ENCODE measurements at regions not wholly inside any gene's neighbourhood (a gene's known extent, or its start where the extent isn't known, plus 50 kb on each side); places are given as distances from the start of the nearest gene placed in this dataset.

DNA sequence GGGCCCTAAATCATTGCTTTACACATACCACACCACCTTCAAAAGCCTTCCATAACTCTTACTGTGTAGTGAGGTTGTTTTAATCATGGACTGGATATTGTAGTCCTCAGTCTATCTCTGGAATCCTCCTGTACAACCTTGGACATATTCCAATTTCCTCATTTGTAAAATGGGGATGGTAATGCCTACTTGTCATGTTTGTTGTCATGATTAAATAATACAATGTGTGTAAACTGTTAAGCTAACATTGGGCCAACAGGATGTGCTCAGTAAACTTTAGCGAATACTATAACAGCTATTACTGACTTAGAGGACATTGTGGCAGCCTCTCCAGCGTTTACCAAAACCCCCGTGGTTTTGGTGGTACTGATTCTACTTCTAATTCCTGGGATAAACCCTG lies 74.7 kb upstream of the PTPRM start:
- Mint-ChIP-seq H3K4me1 (no peaks in the 10 kb centered on the region), H3K27me3 (no peaks in the 10 kb centered on the region), H3K9me3 (no peaks in the 10 kb centered on the region), H3K36me3 (ENCODE audit: low read depth) (no peaks in the 10 kb centered on the region), H3K27ac (no peak overlapping the region), H3K4me3 (no peak overlapping the region)
- POLR2A ChIA-PET: no interaction called here
- CTCF ChIA-PET: no interaction called here
- no peak for DNase-seq

DNA sequence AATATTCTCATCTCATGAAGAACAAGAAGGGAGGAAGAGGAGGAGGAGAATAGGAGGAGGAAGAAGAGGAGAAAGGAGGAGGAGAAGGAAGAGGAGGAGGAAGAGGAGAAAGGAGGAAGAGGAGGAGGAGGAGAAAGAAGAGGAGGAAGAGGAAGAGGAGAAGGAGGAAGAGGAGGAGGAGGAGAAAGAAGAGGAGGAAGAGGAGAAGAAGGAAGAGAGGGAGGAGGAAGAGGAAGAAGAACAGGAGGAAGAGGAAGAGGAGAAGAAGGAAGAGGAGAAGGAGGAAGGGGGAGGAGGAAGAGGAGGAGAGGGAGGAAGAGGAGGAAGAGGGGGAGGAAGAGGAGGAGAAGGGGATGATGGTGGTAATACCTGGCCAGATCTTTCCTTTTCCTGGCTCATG lies 70.0 kb upstream of the PTPRM start:
- Mint-ChIP-seq H3K4me1 (no peaks in the 10 kb centered on the region), H3K9me3 (no peaks in the 10 kb centered on the region), H3K4me3 (no peak overlapping the region), H3K27ac (no peak overlapping the region), H3K27me3 (no peaks in the 10 kb centered on the region), H3K36me3 (ENCODE audit: low read depth) (no peaks in the 10 kb centered on the region)
- no peak for DNase-seq
- ChIA-PET CTCF (no interaction called here), POLR2A (no interaction called here)

DNA sequence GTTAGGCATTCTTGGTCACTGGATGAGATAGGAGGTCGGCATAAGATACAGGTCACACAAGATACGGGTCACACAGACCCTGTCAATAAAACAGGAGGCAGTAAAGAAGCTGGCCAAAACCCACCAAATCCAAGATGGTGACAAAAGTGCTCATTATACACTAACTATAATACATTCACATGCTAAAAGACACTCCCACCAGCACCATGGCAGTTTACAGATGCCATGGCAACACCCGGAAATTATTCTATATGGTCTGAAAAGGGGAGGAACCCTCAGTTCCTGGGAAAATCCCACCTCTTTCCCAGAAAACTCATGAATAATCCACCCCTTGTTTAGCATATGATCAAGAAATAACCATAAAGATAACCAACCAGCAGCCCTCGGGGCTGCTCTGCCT lies 56.0 kb upstream of the PTPRM start:
- Mint-ChIP-seq H3K9me3 (no peaks in the 10 kb centered on the region), H3K27me3 (no peaks in the 10 kb centered on the region), H3K36me3 (ENCODE audit: low read depth) (no peaks in the 10 kb centered on the region), H3K27ac (no peak overlapping the region), H3K4me1 (no peaks in the 10 kb centered on the region), H3K4me3 (no peak overlapping the region)
- POLR2A ChIA-PET: no interaction called here
- DNase-seq: no peak
- CTCF ChIA-PET: no interaction called here

DNA sequence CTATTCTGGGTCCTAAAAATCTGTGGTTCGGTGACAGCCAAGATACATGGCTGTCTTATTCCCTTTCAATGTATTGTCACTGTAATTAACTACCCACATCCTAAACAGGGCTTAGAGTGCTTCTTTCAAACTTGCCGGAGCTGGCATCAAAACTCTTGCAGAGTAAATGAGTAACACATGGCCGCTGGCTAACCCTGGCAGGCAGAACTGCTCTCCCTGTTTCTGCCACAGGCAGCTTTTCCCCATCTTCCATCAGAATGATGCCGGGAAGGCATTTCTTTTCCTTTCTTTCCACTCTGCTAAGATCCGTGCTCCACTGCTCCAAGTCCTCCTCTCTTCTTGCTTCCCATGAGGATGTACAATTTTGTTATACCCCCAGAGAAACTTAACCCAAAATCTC lies 54.8 kb upstream of the PTPRM start:
- POLR2A ChIA-PET: no interaction called here
- no peak for DNase-seq
- Mint-ChIP-seq H3K27ac (no peak overlapping the region), H3K4me1 (no peaks in the 10 kb centered on the region), H3K27me3 (no peaks in the 10 kb centered on the region), H3K4me3 (no peak overlapping the region), H3K36me3 (ENCODE audit: low read depth) (no peaks in the 10 kb centered on the region), H3K9me3 (no peaks in the 10 kb centered on the region)
- CTCF ChIA-PET: no interaction called here

DNA sequence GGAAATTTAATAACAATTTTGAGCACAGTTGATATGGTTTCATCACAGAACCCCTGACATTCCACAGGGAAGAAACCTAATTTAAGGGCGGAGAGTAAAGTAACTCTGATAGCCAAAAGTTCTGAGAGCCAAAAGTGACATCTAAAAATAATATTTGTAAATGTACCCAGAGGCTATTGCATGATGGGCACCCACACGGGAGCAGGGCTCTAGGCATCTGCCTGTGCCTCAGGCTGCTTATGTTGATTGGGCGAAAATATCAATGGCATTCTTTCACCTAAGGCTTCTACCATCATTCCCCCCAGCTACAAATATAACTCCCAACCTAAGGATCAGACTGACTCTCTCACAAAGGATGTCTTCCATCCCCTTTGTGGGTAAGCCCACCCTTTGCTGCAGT lies 54.1 kb upstream of the PTPRM start:
- Mint-ChIP-seq H3K4me3 (no peak overlapping the region), H3K9me3 (no peaks in the 10 kb centered on the region), H3K27me3 (no peaks in the 10 kb centered on the region), H3K27ac (no peak overlapping the region), H3K36me3 (ENCODE audit: low read depth) (no peaks in the 10 kb centered on the region), H3K4me1 (no peaks in the 10 kb centered on the region)
- DNase-seq: no peak
- ChIA-PET POLR2A (no interaction called here), CTCF (no interaction called here)

GRCh38 chr18:7514796-7515440 lies 52.2 kb upstream of the PTPRM start:
- Mint-ChIP-seq H3K27me3 (no peaks in the 10 kb centered on the region), H3K4me3 (no peak overlapping the region), H3K9me3 (no peaks in the 10 kb centered on the region), H3K4me1 (no peaks in the 10 kb centered on the region), H3K36me3 (ENCODE audit: low read depth) (no peaks in the 10 kb centered on the region), H3K27ac (no peak overlapping the region)
- ChIA-PET POLR2A (no interaction called here), CTCF (interaction anchor here (0.6 kb wide), 2 partner anchors 17 to 42 kb away, joined by 3 read pairs; no protein-coding TSS in a partner anchor)
- no peak for DNase-seq

- Mint-ChIP-seq H3K36me3 (ENCODE audit: low read depth) (no peaks in the 10 kb centered on the region), H3K4me3 (no peak overlapping the region), H3K9me3 (no peaks in the 10 kb centered on the region), H3K4me1 (no peaks in the 10 kb centered on the region), H3K27ac (no peak overlapping the region), H3K27me3 (no peaks in the 10 kb centered on the region)
- DNase-seq: no peak
- CTCF ChIA-PET: no interaction called here
- POLR2A ChIA-PET: interaction anchor here (0.5 kb wide), 1 partner anchor 16 kb away, joined by 3 read pairs; no protein-coding TSS in a partner anchor
Observed at GRCh38 chr18:7516266-7517117, 50.6 kb upstream of the PTPRM start.

Data from activated CD4-positive, alpha-beta T cell treated with anti-CD3 and anti-CD28 coated beads, Interleukin-2, amount 10 ng/mL, durations not matched to agents 7 days and 5 days (primary cell).